ENCODE measurements at regions not wholly inside any gene's neighbourhood (a gene's known extent, or its start where the extent isn't known, plus 50 kb on each side); places are given as distances from the start of the nearest gene placed in this dataset.

- TF ChIP-seq POLR2A (IDR thresholded peaks at IDR 0.05; ENCODE audit: control extremely low read depth in 1 of 2, low read depth in 2 of 2, low read length in 2 of 2) (no peak), CTCF (IDR thresholded peaks at IDR 0.05; ENCODE audit: control extremely low read depth in 1 of 3, insufficient read depth in 1 of 3, low read depth in 1 of 3, low read length in 3 of 3) (no peak)
Measured at GRCh38 chr3:28994161-28994905, 286.5 kb upstream of the RBMS3 start.

Data from H1 (cell line).